ENCODE measurements at regions not wholly inside any gene's neighbourhood (a gene's known extent, or its start where the extent isn't known, plus 50 kb on each side); places are given as distances from the start of the nearest gene placed in this dataset.

GRCh38 chr20:58592076-58592695, 58.9 kb upstream of the STX16 start:
- no peaks in the 10 kb centered on the region for H3K79me2 ChIP-seq (ENCODE audit: insufficient read depth, low read length)
- Mint-ChIP-seq H3K4me1 (no peaks in the 10 kb centered on the region), H3K9me3 (no peaks in the 10 kb centered on the region), H3K4me3 (no peak overlapping the region), H3K36me3 (no peaks in the 10 kb centered on the region), H3K27ac (no peak overlapping the region), H3K27me3 (ENCODE audit: low read depth in 3 of 3) (peaks cover 9 to 14% (median 13%) of the 10 kb centered on the region in 3 donors)
- H3K27me3 ChIP-seq (ENCODE audit: control insufficient read depth in 2 of 2, insufficient read depth in 2 of 2, low read length in 2 of 2), result no peaks in the 10 kb centered on the region
- no peaks in the 10 kb centered on the region for H3K9me3 ChIP-seq (replicated peaks in 1 of 2; ENCODE audit: control insufficient read depth in 1 of 2, insufficient read depth in 1 of 2, low read length in 2 of 2)
- DNase-seq, result no peak
- TF ChIP-seq CTCF (IDR thresholded peaks at IDR 0.05), result no peak
- H3K4me3 ChIP-seq (replicated peaks in 1 of 3; ENCODE audit: low read depth in 2 of 3, low read length in 3 of 3), result no peak overlapping the region
- no peaks in the 10 kb centered on the region for H4K20me1 ChIP-seq (ENCODE audit: insufficient read depth, low read length)
- intact Hi-C loops (cut with micrococcal nuclease), result no loop called here
- no peaks in the 10 kb centered on the region for H3K4me1 ChIP-seq (ENCODE audit: control insufficient read depth in 1 of 2, insufficient read depth in 2 of 2, low read length in 2 of 2)
- H3K4me2 ChIP-seq (replicated peaks; ENCODE audit: extremely low read depth, low read length, poor library complexity, severe bottlenecking), result no peak overlapping the region
- no peak overlapping the region for H2AFZ ChIP-seq (ENCODE audit: insufficient read depth, low read depth, low read length, poor library complexity, severe bottlenecking)
- H3K27ac ChIP-seq (ENCODE audit: low read depth in 1 of 2, low read length in 2 of 2), result no peak overlapping the region
- 85% methylated on average over 8 of the region's 13 CpGs for WGBS (ENCODE audit: insufficient coverage)
- no peaks in the 10 kb centered on the region for H3K36me3 ChIP-seq (replicated peaks in 1 of 2; ENCODE audit: control insufficient read depth in 1 of 2, insufficient read depth in 2 of 2, low read length in 2 of 2)
- H3K9ac ChIP-seq (ENCODE audit: insufficient read depth, low read length, poor library complexity, severe bottlenecking), result no peak overlapping the region

- Histone ChIP-seq H3K27ac (ENCODE audit: low read depth in 1 of 2, low read length in 2 of 2) (no peak overlapping the region), H3K4me3 (replicated peaks in 1 of 3; ENCODE audit: low read depth in 2 of 3, low read length in 3 of 3) (no peak overlapping the region), H3K4me1 (ENCODE audit: control insufficient read depth in 1 of 2, insufficient read depth in 2 of 2, low read length in 2 of 2) (no peaks in the 10 kb centered on the region), H2AFZ (ENCODE audit: insufficient read depth, low read depth, low read length, poor library complexity, severe bottlenecking) (no peak overlapping the region), H3K4me2 (replicated peaks; ENCODE audit: extremely low read depth, low read length, poor library complexity, severe bottlenecking) (no peak overlapping the region), H3K9ac (ENCODE audit: insufficient read depth, low read length, poor library complexity, severe bottlenecking) (no peak overlapping the region), H3K36me3 (replicated peaks in 1 of 2; ENCODE audit: control insufficient read depth in 1 of 2, insufficient read depth in 2 of 2, low read length in 2 of 2) (no peaks in the 10 kb centered on the region), H4K20me1 (ENCODE audit: insufficient read depth, low read length) (no peaks in the 10 kb centered on the region), H3K79me2 (ENCODE audit: insufficient read depth, low read length) (no peaks in the 10 kb centered on the region), H3K27me3 (ENCODE audit: control insufficient read depth in 2 of 2, insufficient read depth in 2 of 2, low read length in 2 of 2) (no peaks in the 10 kb centered on the region), H3K9me3 (replicated peaks in 1 of 2; ENCODE audit: control insufficient read depth in 1 of 2, insufficient read depth in 1 of 2, low read length in 2 of 2) (no peaks in the 10 kb centered on the region)
- no peaks in the 10 kb centered on the region for H3K4me1 Mint-ChIP-seq
- H3K9me3 Mint-ChIP-seq, result peaks cover 0 to 4% (median 0%) of the 10 kb centered on the region in 7 donors
- no peak overlapping the region for H3K27ac Mint-ChIP-seq
- H3K4me3 Mint-ChIP-seq, result no peak overlapping the region
- 67% methylated on average over 5 of the region's 12 CpGs for WGBS (ENCODE audit: insufficient coverage)
- DNase-seq, result no peak
- no peaks in the 10 kb centered on the region for H3K36me3 Mint-ChIP-seq
- TF ChIP-seq CTCF (IDR thresholded peaks at IDR 0.05), result no peak
- intact Hi-C loops (cut with micrococcal nuclease), result no loop called here
- H3K27me3 Mint-ChIP-seq (ENCODE audit: low read depth in 3 of 3), result peaks cover 9 to 14% (median 10%) of the 10 kb centered on the region in 3 donors
Observed at GRCh38 chr20:58590679-58591473, 60.2 kb upstream of the STX16 start.
